GM10248 (cell line): ENCODE measurements at regions not wholly inside any gene's neighbourhood (a gene's known extent, or its start where the extent isn't known, plus 50 kb on each side); places are given as distances from the start of the nearest gene placed in this dataset.
"Not testable (repeated sequence)": the region's sequence is repeated elsewhere in the genome, so short reads cannot be mapped to it uniquely, and the experiment has no call there.

Experiments used
- CTCF ChIA-PET: fragments of 300-600 bp; sonication (Branson Sonifier 250); formaldehyde crosslinking; extraction: SDS; loops from one replicate; lab custom pipeline; 2021; ENCODE audit warnings: antibody characterized with exemption; lab: Yijun Ruan, JAX
- POLR2A ChIA-PET: fragments of 350-650 bp; sonication (Branson Sonifier 250); formaldehyde crosslinking; extraction: SDS; loops from one replicate; lab custom pipeline; 2020; ENCODE audit warnings: antibody characterized with exemption; lab: Yijun Ruan, JAX
- DNase-seq: peaks from one replicate; pipeline ENCODE4 v3.0.0; 2012; ENCODE audit errors: extremely low spot score
- TF ChIP-seq, protein P1 (sequence below): IDR thresholded peaks from 2 replicates; pipeline ENCODE4 v1.5.1; 2012; ENCODE audit warnings: mild to moderate bottlenecking, low read depth; ENCODE audit errors: extremely low read depth, missing control alignments, control extremely low read depth

DNA sequence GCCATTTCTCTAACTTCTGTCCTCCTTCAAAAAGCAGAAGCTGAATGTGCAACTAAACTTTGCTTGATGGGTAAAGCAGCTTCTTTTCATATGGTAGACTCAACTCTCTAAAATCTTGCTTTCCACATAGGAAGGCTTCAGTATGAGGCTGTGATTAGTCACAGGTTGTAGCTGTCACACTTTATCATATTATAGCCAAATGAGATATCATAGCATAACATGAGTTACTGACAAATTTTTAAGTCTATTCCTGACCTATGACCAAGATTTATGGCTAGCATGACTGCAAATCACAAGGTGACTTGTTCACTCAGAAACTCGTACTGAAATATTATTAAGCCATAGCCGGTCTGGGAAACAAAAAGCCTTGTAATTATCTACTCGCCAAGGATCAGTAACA lies 998.6 kb downstream of the RPA4 start:
- ChIA-PET POLR2A (no interaction called here), CTCF (interaction anchor here (1.3 kb wide), 1 partner anchor 12 kb away, joined by 3 read pairs; no protein-coding TSS in a partner anchor)
- no peak for DNase-seq
- TF ChIP-seq, protein P1, sequence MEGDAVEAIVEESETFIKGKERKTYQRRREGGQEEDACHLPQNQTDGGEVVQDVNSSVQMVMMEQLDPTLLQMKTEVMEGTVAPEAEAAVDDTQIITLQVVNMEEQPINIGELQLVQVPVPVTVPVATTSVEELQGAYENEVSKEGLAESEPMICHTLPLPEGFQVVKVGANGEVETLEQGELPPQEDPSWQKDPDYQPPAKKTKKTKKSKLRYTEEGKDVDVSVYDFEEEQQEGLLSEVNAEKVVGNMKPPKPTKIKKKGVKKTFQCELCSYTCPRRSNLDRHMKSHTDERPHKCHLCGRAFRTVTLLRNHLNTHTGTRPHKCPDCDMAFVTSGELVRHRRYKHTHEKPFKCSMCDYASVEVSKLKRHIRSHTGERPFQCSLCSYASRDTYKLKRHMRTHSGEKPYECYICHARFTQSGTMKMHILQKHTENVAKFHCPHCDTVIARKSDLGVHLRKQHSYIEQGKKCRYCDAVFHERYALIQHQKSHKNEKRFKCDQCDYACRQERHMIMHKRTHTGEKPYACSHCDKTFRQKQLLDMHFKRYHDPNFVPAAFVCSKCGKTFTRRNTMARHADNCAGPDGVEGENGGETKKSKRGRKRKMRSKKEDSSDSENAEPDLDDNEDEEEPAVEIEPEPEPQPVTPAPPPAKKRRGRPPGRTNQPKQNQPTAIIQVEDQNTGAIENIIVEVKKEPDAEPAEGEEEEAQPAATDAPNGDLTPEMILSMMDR: no peak

DNA sequence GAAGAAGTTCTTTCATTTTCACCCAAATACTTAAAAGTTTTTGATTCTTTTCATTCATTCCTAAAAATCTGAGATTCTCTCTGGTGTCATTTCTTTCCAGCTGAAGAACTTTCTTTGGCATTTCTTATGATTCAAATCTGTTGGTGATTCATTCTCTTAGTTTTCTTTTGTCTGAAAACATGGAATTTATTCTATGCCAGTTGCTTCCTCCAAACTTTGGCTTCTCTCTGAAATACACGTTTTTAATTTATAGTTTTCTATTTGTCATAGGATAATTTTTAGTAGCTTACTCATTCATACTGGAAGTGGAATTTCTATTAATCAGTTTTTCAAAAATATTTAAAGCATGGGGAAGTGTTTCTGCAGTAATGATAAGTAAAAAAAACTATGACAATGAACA lies 1012.0 kb downstream of the RPA4 start:
- no peak for DNase-seq
- ChIA-PET CTCF (no interaction called here), POLR2A (no interaction called here)
- TF ChIP-seq, protein P1: no peak

DNA sequence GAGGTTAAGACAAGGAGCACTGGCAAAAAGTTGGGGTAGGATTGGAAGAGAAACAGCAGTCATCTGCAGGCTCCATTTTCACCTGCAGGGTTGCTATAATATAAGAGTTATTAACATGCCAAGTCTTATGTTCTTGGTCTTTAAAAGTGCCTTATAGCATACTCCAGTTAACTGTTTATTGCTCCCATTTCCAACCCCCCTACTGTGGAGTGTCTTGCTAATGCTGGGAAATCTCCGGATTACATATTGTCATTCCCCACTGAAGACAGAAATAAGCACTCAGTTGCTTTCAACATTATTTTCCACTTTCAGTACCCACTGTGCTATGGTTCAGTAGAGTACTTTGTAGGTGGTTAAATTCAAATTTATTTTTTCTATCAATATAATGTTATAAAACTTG lies 1014.3 kb downstream of the RPA4 start:
- ChIA-PET CTCF (no interaction called here), POLR2A (no interaction called here)
- no peak for DNase-seq
- TF ChIP-seq, protein P1: no peak

DNA sequence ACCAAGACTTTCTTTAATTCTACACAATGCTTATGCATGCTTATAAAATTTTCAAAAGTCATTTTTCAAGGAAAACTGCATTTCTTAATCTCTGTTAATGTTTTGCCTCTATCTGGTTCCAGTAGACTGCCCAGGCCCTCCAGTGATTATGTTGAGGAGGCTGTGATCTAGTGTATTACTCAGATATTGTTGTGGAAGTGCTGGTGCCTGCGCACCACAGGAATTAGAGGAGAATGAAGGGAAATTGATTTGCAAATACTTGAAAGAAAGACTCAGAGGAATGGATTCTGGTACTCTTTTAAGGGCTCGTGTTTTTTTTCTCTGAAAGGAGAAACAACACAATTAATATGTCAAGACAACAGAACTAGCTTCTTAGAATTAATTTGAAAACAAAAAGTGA lies 1015.1 kb downstream of the RPA4 start:
- TF ChIP-seq, protein P1: no peak
- CTCF ChIA-PET: no interaction called here
- no peak for DNase-seq
- POLR2A ChIA-PET: no interaction called here

DNA sequence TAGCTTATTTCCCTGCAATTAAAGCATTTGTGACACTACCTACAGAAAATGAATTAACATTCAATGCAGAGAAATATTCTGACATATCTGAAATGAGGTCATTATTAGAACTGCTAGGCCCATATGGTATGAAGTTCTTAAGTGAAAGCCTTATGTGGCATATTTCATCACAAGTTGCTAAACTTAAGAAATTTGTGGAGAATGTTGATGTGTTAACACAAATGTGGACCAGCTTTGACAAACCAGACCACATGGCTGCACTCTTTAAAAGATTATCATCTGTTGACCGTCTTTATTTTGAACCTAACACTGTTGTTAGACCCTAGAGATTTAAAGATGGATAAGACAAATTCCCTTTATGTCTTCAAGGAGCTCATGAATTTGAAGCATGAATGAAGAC lies 1024.1 kb downstream of the RPA4 start:
- ChIA-PET POLR2A (no interaction called here), CTCF (no interaction called here)
- DNase-seq: no peak
- TF ChIP-seq, protein P1: no peak

DNA sequence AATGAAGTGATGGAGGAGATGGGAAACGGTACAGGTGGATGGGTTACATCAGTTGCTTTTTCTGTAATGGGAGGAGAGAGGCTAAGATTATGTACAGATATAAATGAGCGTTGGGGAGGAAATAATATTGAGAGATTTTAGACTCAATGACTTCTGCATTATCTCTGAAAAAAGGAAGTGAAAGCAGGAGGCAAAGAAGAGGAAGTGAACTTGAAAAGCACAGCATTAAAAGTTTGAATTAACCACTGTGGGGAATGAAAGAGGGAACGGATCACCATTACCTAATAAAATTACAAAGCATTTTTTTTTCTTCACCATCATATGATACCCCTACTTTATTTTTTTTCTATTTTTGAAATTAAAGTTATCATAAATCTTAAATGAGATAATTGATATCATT lies 1025.5 kb downstream of the RPA4 start:
- DNase-seq: peak; percentile 26
- POLR2A ChIA-PET: no interaction called here
- TF ChIP-seq, protein P1: no peak
- CTCF ChIA-PET: no interaction called here

DNA sequence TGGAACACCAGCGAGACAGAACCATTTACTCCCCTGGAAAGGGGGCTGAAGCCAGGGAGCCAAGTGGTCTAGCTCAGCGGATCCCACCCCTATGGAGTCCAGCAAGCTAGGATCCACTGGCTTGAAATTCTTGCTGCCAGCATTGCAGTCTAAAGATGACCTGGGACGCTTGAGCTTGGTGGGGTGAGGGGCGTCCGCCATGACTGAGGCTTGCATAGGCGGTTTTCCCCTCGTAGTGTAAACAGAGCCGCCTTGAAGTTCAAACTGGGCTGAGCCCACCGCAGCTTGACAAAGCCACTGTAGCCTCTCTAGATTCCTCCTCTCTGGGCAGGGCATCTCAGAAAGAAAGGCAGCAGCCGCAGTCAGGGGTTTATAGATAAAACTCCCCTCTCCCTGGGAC lies 1031.7 kb downstream of the RPA4 start:
- DNase-seq, POLR2A ChIA-PET: not testable (repeated sequence)
- CTCF ChIA-PET: interaction anchor here (1.9 kb wide), 1 partner anchor 11 kb away, joined by 5 read pairs; no protein-coding TSS in a partner anchor

DNA sequence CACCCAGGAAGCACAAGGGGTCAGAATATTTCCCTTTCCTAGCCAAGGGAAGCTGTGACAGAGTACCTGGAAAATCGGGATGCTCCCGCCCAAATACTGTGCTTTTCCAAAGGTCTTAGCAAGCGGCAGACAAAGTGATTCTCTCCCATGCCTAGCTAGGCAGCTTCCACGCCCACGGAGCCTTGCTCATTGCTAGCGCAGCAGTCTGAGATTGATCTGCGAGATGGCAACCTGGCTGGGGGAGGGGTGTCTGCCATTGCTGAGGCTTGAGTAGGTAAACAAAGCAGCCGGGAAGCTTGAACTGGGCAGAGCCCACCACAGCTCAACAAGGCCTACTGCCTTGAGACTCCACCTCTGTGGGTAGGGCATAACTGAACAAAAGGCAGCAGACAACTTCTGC lies 1037.5 kb downstream of the RPA4 start:
- CTCF ChIA-PET, POLR2A ChIA-PET, DNase-seq: not testable (repeated sequence)
